ENCODE measurements at regions not wholly inside any gene's neighbourhood (a gene's known extent, or its start where the extent isn't known, plus 50 kb on each side); places are given as distances from the start of the nearest gene placed in this dataset.

DNA sequence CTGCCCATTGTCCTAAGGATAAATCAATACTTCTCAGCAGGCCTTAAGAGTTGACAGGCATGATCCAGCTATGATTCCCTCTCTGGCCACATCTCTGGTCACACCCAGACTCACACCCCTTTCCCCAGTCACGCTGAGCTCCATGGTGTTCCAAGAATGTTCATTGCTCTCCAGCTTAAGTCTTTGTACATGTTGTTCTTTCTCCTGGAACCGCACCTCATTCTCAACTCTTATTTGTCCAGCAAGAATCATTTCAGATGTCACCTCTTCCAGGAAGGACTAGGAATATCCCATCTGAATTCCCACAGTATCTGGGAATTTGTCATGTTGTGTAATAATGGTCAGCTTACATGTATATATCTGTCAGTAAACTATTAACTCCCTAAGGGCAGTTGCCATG lies 118.3 kb upstream of the GALNT15 start:
- TF ChIP-seq, protein P1, sequence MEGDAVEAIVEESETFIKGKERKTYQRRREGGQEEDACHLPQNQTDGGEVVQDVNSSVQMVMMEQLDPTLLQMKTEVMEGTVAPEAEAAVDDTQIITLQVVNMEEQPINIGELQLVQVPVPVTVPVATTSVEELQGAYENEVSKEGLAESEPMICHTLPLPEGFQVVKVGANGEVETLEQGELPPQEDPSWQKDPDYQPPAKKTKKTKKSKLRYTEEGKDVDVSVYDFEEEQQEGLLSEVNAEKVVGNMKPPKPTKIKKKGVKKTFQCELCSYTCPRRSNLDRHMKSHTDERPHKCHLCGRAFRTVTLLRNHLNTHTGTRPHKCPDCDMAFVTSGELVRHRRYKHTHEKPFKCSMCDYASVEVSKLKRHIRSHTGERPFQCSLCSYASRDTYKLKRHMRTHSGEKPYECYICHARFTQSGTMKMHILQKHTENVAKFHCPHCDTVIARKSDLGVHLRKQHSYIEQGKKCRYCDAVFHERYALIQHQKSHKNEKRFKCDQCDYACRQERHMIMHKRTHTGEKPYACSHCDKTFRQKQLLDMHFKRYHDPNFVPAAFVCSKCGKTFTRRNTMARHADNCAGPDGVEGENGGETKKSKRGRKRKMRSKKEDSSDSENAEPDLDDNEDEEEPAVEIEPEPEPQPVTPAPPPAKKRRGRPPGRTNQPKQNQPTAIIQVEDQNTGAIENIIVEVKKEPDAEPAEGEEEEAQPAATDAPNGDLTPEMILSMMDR (IDR thresholded peaks at IDR 0.05; ENCODE audit: insufficient read depth, low read depth, low read length) = no peak
- DNase-seq (ENCODE audit: low read depth) = peak; percentile 83
- no peak overlapping the region for H3K4me3 ChIP-seq (ENCODE audit: low read depth, low read length)

GRCh38 chr3:16058521-16058920 lies 116.0 kb upstream of the GALNT15 start:
- H3K4me3 ChIP-seq (ENCODE audit: low read depth, low read length) = no peak overlapping the region
- TF ChIP-seq, protein P1 (IDR thresholded peaks at IDR 0.05; ENCODE audit: insufficient read depth, low read depth, low read length) = no peak
- DNase-seq (ENCODE audit: low read depth) = no peak

DNA sequence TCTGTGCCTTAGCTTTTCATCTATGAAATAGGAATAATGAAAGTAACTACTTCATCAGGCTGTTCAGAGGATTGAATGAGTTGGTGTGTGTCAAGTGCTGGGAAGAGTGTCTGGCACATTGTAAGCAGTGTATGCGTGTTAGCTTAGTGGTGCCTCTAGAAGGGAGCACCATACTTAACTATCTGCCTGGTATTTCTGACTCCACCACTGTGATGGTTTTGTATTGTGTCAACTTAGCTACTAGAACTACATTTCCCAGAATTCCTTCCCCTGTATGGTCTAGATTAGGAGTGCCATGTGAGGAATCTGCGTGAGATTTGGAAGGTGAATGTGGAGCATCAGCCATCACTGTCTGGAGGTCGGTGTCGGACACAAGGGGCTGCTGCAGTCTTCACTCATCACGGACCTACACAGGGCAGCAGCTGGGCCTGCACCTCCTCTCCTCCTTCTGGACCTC lies 115.4 kb upstream of the GALNT15 start:
- H3K4me3 ChIP-seq (ENCODE audit: low read depth, low read length) = no peak overlapping the region
- no peak for DNase-seq (ENCODE audit: low read depth)
- TF ChIP-seq, protein P1 (IDR thresholded peaks at IDR 0.05; ENCODE audit: insufficient read depth, low read depth, low read length) = no peak

- no peak for DNase-seq (ENCODE audit: low read depth)
- H3K4me3 ChIP-seq (ENCODE audit: low read depth, low read length) = no peak overlapping the region
- TF ChIP-seq, protein P1 (IDR thresholded peaks at IDR 0.05; ENCODE audit: insufficient read depth, low read depth, low read length) = no peak
Measured at GRCh38 chr3:16059711-16060357, 114.6 kb upstream of the GALNT15 start.

DNA sequence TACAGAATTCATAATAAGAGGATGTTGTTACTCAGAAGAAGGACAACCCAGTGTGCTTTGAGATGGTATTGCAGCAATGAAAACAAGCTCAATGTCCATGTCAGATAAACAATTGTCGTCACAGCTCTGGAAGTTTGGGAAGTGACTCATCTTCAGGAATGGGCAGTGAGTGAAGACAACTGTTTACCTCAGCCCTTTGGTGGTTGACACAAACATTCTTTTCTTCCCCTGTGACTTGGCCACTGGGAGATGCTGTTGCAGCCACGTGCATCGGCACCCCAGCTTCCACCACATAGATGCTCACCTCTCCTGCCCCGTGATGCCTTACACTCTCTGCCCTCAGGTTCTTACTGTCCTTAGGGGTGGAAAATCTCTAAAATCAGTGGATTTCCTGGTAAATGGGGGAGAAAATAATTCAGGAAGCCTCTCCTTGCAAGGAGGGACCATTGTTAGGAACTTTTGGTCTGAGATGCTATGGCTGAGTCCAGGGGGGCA lies 114.1 kb upstream of the GALNT15 start:
- TF ChIP-seq, protein P1 (IDR thresholded peaks at IDR 0.05; ENCODE audit: insufficient read depth, low read depth, low read length) = peak; percentile 34
- no peak overlapping the region for H3K4me3 ChIP-seq (ENCODE audit: low read depth, low read length)
- peak; percentile 100 for DNase-seq (ENCODE audit: low read depth)

DNA sequence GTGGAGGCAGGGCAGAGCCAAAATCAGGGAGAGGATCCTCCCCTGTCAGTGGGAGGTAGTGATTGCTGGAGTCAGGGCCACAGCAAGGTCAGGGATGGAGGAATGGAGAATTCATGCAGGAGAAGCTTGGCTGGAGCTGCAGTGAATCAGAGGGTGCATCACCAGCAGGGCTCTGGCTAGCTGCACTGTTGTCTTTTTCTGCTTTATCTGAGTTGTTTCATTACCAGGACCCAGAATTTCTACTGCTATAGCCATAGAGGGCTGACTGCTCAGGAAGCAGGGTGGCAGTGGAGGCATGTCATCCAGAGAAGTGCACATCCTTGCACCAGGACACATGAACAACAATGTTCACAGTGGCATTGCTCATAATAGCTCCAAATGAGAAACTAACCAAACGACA lies 113.5 kb upstream of the GALNT15 start:
- no peak overlapping the region for H3K4me3 ChIP-seq (ENCODE audit: low read depth, low read length)
- TF ChIP-seq, protein P1 (IDR thresholded peaks at IDR 0.05; ENCODE audit: insufficient read depth, low read depth, low read length) = no peak
- peak; percentile 81 for DNase-seq (ENCODE audit: low read depth)

GRCh38 chr3:16061491-16061890 lies 113.0 kb upstream of the GALNT15 start:
- TF ChIP-seq, protein P1 (IDR thresholded peaks at IDR 0.05; ENCODE audit: insufficient read depth, low read depth, low read length) = no peak
- no peak for DNase-seq (ENCODE audit: low read depth)
- no peak overlapping the region for H3K4me3 ChIP-seq (ENCODE audit: low read depth, low read length)

All from fibroblast of villous mesenchyme (primary cell).